HS-5 (cell line): ENCODE measurements at regions not wholly inside any gene's neighbourhood (a gene's known extent, or its start where the extent isn't known, plus 50 kb on each side); places are given as distances from the start of the nearest gene placed in this dataset.
"Not testable (repeated sequence)": the region's sequence is repeated elsewhere in the genome, so short reads cannot be mapped to it uniquely, and the experiment has no call there.

Source experiments
- DNase-seq: peaks from one replicate; pipeline ENCODE4 v3.0.0-alpha.2; 2012; ENCODE audit warnings: low read depth

DNA sequence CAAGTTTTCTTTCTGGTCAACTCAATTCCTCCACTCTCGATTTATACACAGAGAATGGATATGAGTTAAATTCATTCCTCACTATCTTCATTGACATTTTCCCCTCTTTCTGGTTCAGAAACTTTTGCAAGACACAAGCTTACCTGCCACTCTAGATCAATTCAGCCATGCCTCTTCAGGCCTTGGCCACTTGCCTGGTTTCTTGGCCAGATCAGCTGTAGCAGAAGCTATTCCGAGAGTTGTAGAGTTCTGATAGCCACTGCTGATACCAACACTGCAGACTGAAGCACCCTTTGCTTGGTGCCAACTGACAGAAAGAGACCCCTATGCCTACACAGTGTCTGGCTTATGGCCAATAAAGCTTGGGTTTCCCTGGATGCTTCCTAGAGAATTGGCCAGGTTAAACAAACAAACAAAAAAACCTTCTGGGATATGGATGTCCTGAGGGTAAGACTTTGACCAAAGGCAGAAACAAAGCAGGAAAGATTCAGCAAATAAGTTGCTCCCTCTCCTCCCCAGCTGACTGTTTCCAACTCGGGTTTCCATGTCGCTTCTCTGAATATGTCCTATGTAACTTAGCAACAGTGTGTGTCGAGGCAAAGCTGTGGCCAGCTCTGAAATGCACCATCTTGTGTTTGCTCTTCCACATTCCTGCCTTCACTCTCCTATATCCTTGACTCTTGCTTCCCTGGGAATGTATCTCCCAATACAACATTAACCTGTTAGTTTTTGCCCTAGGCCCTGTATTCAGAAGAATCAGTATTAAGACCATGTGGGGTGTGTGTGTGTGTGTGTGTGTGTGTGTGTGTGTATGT lies 521.6 kb downstream of the EPHA3 start:
- DNase-seq: no peak

DNA sequence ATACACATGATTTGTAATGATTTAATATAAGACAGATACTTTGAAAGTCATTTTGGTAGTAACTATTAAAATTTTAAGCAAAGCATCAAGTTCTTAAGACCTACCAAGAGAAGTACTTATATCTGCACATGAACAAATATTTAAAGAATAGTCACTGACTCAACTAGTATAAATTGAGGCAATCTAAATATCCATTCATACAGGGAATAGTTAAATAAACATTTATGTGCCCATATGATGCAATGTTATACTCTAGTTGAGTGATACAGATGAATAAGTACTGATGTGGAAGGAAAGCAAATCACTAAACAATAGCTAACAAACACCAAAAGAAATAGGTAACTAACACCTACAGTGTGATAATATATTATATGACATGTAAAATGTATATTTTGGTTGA lies 527.7 kb downstream of the EPHA3 start:
- no peak for DNase-seq

DNA sequence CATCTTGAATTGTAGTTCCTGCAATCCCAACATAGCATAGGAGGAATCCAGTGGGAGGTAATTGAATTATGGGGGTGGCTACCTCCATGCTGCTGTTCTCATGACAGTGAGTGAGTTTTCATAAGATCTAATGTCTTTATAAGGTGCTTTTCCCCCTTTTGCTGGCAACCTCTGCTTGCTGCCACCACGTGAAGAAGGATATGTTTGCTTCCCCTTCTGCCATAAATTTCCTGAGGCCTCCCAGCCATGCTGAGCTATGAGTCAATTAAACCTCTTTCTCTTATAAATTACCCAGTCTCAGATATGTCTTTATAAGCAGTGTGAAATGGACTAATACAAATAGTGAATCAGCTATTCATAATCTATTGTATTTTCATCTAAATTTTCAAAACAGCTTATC lies 537.3 kb downstream of the EPHA3 start:
- no peak for DNase-seq

DNA sequence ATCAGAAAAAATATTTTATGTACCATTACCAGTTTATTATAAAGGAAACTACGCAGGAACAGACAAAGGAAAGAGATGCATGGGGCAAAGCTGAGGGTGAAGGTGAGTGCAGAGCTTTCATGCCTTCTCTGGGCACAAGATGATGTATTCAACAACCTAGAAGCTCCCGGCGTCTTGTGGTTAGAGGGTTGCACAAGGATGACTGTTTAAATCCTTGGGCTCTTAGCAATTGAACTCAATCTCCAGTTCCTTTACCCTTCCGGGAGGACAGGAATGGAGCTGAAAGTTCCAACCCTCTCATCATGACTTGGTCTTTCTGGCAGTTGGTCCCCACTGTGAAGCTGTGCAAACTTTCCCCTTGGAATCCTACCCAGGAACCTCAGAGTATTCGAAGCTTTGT lies 542.0 kb downstream of the EPHA3 start:
- no peak for DNase-seq

DNA sequence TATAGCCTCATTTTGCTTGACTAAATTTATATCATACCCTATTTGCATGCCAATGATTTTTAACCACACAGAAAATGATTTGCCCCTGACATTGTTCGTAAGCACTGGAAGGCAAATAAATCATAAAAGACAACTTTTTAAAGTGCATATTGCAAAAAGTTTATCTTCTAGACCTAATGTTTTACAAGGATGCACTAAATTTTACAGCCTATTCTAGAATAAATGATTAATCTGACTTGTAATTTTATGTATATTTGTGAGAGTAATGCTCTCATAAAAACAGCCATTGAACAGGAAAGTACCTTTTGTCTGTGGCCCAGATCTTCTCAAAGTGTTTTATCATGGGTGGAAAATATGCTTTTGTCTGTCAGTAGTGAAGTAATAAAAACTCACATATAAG lies 546.6 kb downstream of the EPHA3 start:
- DNase-seq: no peak

DNA sequence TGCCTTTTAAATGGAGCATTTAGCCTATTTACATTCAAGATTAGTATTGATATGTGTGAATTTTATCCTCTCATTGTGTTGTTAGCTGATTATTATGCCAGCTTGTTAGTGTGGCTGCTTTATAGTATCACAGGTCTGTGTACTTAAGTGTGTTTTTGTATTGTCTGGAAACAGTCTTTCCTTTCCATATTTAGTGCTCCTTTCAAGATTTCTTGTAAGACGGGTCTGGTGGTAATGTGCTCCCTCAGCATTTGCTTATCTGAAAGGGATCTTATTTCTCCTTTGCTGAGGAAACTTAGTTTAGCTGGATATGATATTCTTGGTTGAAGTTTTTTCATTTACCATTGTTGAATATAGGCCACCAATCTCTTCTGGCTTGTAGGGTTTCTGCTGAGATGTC lies 549.0 kb downstream of the EPHA3 start:
- no peak for DNase-seq

DNA sequence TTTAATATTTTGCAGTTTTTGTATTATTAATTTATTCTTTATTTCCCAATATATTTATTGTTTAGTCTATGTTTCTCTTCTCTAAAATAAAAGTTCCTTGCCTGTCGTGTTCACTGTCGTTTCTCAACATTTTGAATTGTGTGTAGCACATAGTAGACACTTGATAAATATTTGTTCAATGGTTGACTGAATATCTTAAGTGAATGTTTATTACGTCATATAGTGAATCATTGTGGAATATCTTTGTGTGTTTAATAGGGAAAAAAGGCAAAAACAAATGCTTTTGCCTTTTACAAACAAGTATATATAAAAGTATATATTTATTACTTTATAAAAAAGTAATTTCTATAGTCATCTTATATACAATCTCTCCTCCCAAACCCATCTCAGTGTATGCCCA lies 572.3 kb downstream of the EPHA3 start:
- no peak for DNase-seq

DNA sequence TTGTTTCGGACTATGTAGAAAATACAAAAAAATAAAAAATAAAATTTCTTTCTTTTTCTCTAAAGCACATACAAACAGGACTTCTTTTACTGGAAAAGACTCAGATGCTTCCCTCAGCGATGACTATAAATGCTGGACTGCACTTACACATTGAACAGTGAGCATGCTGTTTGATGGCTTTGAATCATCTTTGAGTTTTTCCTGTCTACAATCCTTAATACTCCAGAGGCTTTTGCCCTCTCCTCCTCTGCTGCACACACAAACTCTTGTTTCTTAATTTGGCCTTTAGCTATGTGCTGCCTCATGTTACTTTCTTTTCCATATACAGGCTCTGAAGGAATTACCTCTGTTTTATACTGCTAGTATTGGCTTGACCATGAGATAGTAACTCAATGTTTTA lies 575.1 kb downstream of the EPHA3 start:
- DNase-seq: no peak

DNA sequence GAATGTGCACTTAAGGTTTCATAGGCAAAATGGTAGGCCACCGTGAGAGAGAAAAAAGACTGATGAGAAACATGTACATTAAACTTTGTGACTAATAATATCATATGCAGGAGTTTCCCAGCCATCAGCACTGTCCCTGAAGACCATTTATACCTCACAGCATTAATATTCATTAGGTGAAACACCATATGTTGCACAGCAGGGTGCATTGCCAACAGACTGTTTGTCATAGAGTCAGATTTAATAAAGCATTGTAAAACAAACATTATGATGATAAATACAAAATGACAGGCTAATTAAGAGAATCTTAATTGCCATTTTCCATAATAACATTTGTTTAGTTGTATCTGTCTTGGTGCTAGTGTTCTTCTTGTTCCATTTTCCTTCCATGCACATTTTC lies 578.3 kb downstream of the EPHA3 start:
- DNase-seq: no peak

DNA sequence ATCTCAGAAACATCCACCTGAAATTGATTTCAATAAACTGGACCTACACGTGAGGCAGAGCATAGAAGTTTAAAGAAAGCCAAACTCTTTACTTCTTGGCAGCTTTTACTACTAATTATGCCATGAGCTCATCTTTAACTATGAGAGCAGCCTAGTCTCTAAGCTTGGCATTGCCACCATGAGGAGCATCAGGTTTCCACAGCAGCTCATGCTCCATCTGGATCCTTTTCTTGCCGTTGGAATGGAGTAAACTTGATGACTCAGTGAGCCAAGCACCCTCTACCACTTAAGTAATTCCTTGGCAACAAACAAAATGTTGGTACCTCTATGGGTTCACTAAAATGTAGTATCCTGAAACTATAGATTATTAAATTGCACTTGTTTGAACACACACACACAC lies 583.2 kb downstream of the EPHA3 start:
- DNase-seq: peak; percentile 33

DNA sequence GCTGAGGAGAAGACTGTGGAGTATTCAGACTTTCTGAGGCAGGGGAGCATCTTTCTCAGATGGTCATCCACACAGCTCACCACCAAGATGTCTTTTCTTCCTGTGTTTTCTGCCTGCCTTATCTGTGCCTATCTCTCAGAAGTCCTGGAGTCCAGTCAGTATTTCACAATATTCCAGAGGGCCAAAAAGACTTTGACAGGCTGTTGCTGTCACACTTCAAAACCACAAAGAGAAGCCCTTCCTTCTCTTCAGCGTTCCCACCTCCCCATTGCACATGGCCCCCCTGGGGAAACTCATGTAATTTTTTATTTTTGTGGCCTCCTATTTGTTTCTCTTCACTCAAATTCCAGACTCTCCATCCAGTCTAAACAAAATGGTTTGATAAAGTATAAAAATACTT lies 585.2 kb downstream of the EPHA3 start:
- no peak for DNase-seq

DNA sequence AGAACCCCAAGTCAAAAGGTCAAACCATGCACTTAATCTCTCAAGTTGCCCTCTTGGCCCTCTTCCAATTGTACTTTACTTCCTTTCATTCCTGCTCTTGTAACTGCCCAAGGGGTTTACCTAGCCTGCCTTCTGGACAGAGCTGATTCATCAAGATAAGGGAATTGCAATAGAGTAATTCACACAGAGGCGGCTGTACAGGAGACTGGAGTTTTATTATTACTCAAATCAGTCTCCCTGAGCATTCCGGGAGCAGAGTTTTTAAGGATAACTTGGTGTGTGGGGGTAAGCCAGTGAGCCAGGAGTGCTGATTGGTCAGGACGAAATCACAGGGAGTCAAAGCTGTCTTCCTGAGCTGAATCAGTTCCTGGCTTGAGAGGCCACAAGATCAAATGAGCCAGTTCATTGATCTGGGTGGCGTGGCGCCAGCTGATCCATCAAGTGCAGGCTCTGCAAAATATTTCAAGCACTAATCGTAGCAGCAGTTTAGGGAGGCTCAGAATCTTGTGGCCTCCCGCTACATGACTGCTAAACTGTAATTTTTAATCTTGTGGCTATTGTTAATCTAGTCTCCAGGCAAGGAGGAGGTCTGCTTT lies 590.0 kb downstream of the EPHA3 start:
- no peak for DNase-seq

DNA sequence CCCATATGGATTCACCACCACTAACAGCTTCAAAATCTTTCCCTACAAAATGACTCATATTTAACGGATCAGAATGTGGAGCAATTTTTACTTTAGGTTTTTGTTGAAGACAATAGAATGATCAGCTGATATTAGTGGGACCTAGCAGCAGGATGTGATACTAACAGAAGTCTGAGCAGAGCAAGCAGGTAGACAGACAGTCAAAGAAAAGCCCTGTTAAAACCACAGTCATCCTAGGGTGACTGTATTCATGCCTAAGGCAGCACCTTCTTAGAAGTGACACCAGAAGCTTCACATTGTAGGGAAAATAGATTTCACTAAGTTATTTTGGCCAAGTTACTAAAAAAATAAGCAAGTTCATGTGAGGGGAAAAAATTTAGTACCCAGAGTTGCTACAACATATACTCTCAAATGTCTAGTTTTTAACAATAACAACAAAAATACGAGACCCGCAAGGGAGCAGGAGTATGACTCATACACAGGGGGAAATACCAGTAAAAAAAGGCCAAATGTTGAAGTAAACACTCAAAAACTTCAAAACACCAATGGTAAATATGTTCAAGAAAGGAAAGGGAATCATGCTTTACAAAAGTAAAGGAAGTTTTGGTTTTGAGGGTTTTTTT lies 590.9 kb downstream of the EPHA3 start:
- no peak for DNase-seq

DNA sequence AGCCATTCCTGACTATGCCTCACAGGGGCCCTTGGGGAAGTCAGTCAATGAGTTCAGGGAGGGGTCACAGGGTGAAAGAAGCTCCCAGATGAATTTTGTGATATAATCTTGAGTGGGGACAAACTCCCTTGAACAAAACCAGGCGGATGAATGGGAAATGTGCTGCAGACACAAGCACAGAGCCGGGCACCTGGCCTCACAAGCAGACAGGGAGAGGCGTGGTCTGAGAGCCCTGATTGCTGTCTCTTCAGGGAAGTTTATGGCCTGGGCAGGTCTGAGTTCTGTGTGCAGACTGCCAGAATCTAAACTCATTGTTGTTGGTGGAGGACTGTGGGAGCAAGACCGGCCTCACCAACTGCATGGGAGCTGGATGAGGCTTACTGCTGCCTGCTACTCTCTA lies 591.8 kb downstream of the EPHA3 start:
- DNase-seq: no peak

DNA sequence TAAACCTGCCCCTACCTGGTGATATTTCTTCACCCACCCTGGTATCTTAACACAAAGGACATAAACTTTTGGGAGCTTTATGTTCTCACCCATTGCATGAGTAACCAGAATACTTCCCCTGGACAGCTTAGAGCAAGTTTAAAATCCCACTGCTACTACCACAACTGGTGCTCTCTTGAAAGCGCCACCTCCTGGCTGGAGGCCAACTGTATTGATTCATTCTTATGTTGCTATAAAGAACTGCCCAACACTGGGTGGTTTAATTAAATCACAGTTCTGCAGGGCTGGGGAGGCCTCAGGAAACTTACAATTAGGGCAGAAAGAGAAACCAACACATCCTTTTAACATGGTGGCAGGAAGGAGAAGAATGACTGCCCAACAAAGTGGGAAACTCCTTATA lies 592.4 kb downstream of the EPHA3 start:
- no peak for DNase-seq

DNA sequence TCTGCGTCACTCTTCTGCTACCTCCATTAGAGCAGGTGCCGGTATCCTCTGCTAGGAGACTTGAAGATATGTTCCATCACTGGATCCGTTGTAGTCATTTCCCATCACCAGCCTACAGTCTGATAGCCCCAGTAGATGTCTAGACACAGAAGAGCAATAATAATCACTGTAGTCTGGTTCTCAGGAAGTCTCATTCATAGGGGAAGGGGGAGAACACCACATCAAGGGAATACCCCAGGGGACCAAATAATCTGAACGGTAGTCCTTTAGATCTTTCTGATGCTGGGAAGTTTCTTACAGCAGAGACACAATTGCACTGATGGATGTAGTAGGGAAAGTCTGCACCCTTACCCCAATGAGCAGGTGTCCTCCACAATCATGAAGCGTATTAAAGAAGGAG lies 595.0 kb downstream of the EPHA3 start:
- DNase-seq: no peak

DNA sequence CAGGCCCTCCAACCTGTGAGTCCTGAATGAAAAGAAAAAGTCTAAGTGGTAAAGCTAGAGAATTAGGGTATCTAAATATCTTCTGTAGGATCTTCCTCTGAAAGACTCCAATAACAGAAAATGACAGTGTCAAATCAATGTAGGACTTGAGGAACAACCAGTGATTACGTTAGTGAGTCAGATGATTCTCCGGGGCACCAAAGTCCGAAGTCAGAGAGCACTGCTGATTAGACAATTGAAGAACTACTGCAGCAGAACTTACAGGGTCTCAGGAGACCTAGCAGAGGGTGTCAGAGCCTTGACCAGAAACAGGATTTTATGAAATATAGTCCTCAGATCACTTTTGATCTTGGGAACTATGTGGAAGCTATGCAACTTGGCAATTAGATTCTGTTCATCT lies 605.8 kb downstream of the EPHA3 start:
- no peak for DNase-seq

DNA sequence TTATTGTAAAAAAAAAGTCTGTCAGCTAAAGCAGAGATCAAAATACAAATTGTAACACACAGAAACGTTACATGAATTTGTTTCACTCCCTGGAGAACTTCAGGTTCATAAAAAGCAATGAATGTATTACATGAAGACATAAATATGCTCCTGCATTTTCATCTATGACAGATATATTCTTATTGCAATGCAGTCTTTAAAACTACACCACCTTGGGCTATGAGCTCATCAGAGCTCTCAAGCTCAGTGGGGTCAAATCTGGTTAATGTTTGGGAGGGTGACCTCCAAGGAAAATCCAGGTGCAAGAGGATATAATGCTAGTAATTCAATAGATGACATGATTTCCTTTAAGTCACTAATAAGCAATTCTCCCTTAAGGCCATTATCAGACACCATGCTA lies 606.8 kb downstream of the EPHA3 start:
- DNase-seq: no peak

DNA sequence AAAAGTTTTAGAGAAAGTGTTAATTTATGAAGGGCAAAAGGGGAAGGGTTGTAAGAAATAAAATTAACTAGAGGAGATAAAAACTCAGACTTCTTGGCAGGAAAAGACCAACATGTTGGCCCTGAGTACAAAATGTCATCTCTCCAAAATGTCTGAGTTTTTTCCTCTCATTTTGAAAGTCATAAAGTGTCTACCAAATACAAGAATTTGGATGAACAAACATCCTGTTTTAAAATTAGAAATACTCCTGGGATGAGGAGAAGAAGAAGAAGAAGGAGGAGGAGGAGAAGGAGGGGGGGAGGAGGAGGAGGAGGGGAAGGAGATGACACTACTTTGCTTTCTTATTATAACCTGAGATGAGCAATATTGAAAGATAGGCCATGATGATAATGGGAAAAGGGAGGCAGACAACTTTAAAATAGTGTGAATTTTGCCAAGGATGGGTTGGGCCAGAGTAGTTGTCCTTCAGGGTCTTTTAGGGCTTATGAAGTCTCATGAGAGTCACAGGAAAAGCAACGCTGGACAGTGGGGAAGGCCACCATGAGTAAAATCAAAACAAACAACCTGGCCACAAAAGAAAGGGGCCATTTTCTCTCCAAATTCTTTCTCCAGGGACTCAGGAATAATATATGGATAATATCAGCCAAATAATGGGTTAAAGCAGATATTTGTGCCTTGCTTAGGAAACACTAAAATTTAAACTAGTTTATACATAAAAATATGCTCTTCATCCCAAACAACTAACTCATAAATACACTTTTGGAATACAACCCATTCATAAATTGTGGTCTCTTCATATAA lies 632.9 kb downstream of the EPHA3 start:
- no peak for DNase-seq

DNA sequence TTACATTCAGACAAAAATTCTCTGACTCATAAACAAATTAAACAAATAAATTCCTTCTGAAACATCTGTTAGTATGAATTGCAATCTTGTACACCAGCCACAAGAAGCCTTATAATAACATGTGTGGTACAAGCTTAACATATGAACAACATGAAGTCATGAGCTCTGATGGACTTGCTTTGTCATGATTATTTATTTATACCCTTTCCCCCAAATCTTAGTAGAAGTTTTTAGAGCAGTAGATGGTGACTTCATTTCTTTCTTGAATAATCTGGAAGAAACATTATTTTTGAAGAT lies 633.4 kb downstream of the EPHA3 start:
- DNase-seq: peak; percentile 22

DNA sequence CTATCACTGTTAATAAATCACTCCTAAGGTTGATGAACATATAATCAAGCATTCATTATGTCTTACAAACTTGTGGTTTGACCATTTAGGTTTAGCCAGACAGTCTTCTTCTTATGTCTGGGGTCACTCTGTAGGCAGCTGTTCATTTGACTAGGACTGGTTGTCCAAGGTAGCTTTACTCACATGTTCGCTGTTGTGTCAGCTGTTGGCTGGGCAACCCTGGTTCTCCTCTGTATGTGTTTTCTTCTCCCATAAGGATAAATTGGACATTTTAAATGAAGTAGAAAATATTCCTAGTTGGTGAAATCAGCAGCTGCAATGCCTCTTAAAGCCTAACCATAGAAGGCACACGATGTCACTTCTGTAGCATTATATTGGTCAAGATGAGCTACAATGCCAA lies 635.1 kb downstream of the EPHA3 start:
- no peak for DNase-seq

DNA sequence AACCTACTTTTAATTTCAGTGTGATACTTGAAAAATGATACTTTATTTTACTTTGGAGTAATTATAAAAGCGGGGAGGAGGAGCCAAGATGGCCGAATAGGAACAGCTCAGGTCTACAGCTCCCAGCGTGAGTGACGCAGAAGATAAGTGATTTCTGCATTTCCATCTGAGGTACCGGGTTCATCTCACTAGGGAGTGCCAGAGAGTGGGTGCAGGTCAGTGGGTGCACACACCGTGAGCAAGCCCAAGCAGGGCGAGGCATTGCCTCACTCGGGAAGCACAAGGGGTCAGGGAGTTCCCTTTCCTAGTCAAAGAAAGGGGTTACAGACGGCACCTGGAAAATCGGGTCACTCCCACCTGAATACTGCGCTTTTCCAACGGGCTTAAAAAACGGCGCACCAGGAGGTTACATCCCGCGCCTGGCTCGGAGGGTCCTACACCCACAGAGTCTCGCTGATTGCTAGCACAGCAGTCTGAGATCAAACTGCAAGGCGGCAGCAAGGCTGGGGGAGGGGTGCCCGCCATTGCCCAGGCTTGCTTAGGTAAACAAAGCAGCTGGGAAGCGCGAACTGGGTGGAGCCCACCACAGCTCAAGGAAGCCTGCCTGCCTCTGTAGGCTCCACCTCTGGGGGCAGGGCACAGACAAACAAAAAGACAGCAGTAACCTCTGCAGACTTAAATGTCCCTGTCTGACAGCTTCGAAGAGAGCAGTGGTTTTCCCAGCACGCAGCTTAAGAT lies 640.3 kb downstream of the EPHA3 start:
- DNase-seq: not testable (repeated sequence)
